B cell (primary cell): ENCODE measurements at regions not wholly inside any gene's neighbourhood (a gene's known extent, or its start where the extent isn't known, plus 50 kb on each side); places are given as distances from the start of the nearest gene placed in this dataset.

Experiments
- ATAC-seq: fragments of 200-7000 bp; cut with Tn5 transposase; one replicate; pipeline ENCODE4 v1.10.0; 2021; ENCODE audit warnings: low read depth, mild to moderate bottlenecking, moderate number of reproducible peaks, moderate library complexity
- CTCF ChIA-PET: fragments of 350-600 bp; sonication (Branson Sonifier 250); formaldehyde crosslinking; loops from one replicate; lab custom pipeline; 2021; ENCODE audit warnings: antibody characterized with exemption, inconsistent platforms; lab: Charles Lee
- POLR2A ChIA-PET: fragments of 350-600 bp; sonication (Branson Sonifier 250); formaldehyde crosslinking; loops from one replicate; lab custom pipeline; 2021; ENCODE audit warnings: antibody characterized with exemption; lab: Charles Lee
- DNase-seq: peaks from one replicate; pipeline ENCODE4 v3.0.0; 2013
- H2AFZ ChIP-seq: 2 replicates; pipeline ENCODE4 v1.6.1; 2012; ENCODE audit warnings: mild to moderate bottlenecking, low read depth, low read length; ENCODE audit not compliant: insufficient read depth, poor library complexity, severe bottlenecking
- H3K27ac ChIP-seq, 2 donors: 1 replicate in 1 of 2; 2 replicates in 1 of 2; pipeline ENCODE4 v1.5.1; 2012 to 2013; ENCODE audit warnings: low read length in 2 of 2, mild to moderate bottlenecking in 2 of 2, moderate library complexity in 1 of 2
- H3K27me3 ChIP-seq, 4 experiments: fragments of 200-600 bp in 1 of 4; sonication (generic) in 1 of 4; replicated peaks in 1 of 4; 1 replicate in 2 of 4; 2 replicates in 2 of 4; pipeline versions ENCODE4 v1.6.1 to v1.7.0; 2013 to 2016; ENCODE audit warnings: low read length in 3 of 4, mild to moderate bottlenecking in 2 of 4, mixed read lengths in 1 of 4, moderate library complexity in 1 of 4; ENCODE audit not compliant: insufficient read depth in 4 of 4, control insufficient read depth in 3 of 4; ENCODE audit errors: control extremely low read depth in 1 of 4
- H3K36me3 ChIP-seq, 2 experiments: replicated peaks in 1 of 2; 1 replicate in 1 of 2; 2 replicates in 1 of 2; pipeline versions ENCODE4 v1.6.1 to v1.7.1; 2013; ENCODE audit warnings: low read length in 1 of 2; ENCODE audit not compliant: insufficient read depth in 2 of 2, control insufficient read depth in 1 of 2; ENCODE audit errors: control extremely low read depth in 1 of 2, extremely low read depth in 1 of 2
- H3K4me1 ChIP-seq, 2 donors: fragments of 200-600 bp in 1 of 2; sonication (generic) in 1 of 2; 1 replicate in 1 of 2; 2 replicates in 1 of 2; pipeline versions ENCODE4 v1.5.1 to v1.6.1; 2013 to 2017; ENCODE audit warnings: low read length in 2 of 2; ENCODE audit not compliant: control insufficient read depth in 2 of 2, insufficient read depth in 2 of 2
- H3K4me2 ChIP-seq: replicated peaks from 2 replicates; pipeline ENCODE3; 2012; ENCODE audit warnings: mild to moderate bottlenecking, low read depth, low read length; ENCODE audit not compliant: poor library complexity, severe bottlenecking
- H3K4me3 ChIP-seq, 5 experiments: fragments of 200-600 bp in 1 of 5; sonication (generic) in 1 of 5; 1 replicate in 3 of 5; 2 replicates in 2 of 5; pipeline versions ENCODE4 v1.5.1 to v1.7.0; 2011 to 2016; ENCODE audit warnings: low read length in 4 of 5, mild to moderate bottlenecking in 4 of 5, low read depth in 2 of 5, control low read depth in 1 of 5, moderate library complexity in 1 of 5; ENCODE audit not compliant: insufficient read depth in 1 of 5; ENCODE audit errors: control extremely low read depth in 1 of 5, extremely low read depth in 1 of 5
- H3K79me2 ChIP-seq: fragments of 200-600 bp; sonication (generic); one replicate; pipeline ENCODE4 v1.6.0; 2016; ENCODE audit warnings: low read length; ENCODE audit not compliant: control insufficient read depth, insufficient read depth
- H3K9ac ChIP-seq: fragments of 200-600 bp; sonication (generic); 2 replicates; pipeline ENCODE4 v1.6.1; 2017; ENCODE audit warnings: mild to moderate bottlenecking, low read length, moderate library complexity
- H3K9me3 ChIP-seq, 3 donors: one replicate each; pipeline versions ENCODE4 v1.6.1 to v1.7.1; 2013; ENCODE audit warnings: low read length in 2 of 3; ENCODE audit not compliant: control insufficient read depth in 2 of 3, insufficient read depth in 1 of 3; ENCODE audit errors: control extremely low read depth in 1 of 3
- H4K20me1 ChIP-seq: 2 replicates; pipeline ENCODE4 v1.6.0; 2012; ENCODE audit warnings: mild to moderate bottlenecking, low read length; ENCODE audit not compliant: insufficient read depth, control insufficient read depth, poor library complexity, severe bottlenecking
- H3K27ac Mint-ChIP-seq: one replicate; pipeline ENCODE4 v1.8.0; 2021; ENCODE audit warnings: mixed read lengths
- H3K27me3 Mint-ChIP-seq: one replicate; pipeline ENCODE4 v1.8.0; 2021; ENCODE audit warnings: mixed read lengths
- H3K4me1 Mint-ChIP-seq: one replicate; pipeline ENCODE4 v1.8.0; 2021; ENCODE audit warnings: mixed read lengths
- H3K4me3 Mint-ChIP-seq: one replicate; pipeline ENCODE4 v1.8.0; 2021; ENCODE audit warnings: mixed read lengths
- H3K9me3 Mint-ChIP-seq: one replicate; pipeline ENCODE4 v1.8.0; 2022; ENCODE audit warnings: mixed read lengths; ENCODE audit not compliant: insufficient read depth
- CTCF ChIP-seq: fragments of 200-600 bp; IDR thresholded peaks from one replicate; pipeline ENCODE4 v1.8.0; 2022; ENCODE audit warnings: antibody characterized with exemption, mild to moderate bottlenecking
- EZH2 ChIP-seq: IDR thresholded peaks from 2 replicates; pipeline ENCODE4 v1.6.1; 2012; ENCODE audit warnings: borderline replicate concordance, low read depth, mild to moderate bottlenecking, moderate library complexity, low read length; ENCODE audit not compliant: insufficient read depth, poor library complexity, severe bottlenecking
- WGBS: methylation state at CpG from one replicate; pipeline ENCODE4 v1.1.5; 2013; ENCODE audit warnings: missing lambda C conversion rate; ENCODE audit not compliant: insufficient coverage; 5-methylcytosine and 5-hydroxymethylcytosine counted together
- intact Hi-C: fragments of 100-400 bp; cut with micrococcal nuclease; formaldehyde crosslinking; loops from one replicate; pipeline ENCODE4 v1.10.0; 2022

GRCh38 chr2:3965953-3966352 is 262.6 kb downstream of the DCDC2C start:
- POLR2A ChIA-PET = no interaction called here

GRCh38 chr2:3966470-3966869 is 263.1 kb downstream of the DCDC2C start:
- Mint-ChIP-seq H3K4me3 (no peak overlapping the region), H3K27me3 (no peaks in the 10 kb centered on the region), H3K4me1 (no peaks in the 10 kb centered on the region), H3K9me3 (no peaks in the 10 kb centered on the region), H3K27ac (no peak overlapping the region)
- intact Hi-C loops = no loop called here
- TF ChIP-seq EZH2 (no peak), CTCF (no peak)
- no peaks in the 10 kb centered on the region for H3K79me2 ChIP-seq
- H2AFZ ChIP-seq = no peak overlapping the region
- no peak overlapping the region for H3K4me3 ChIP-seq
- 71% methylated on average over 1 of the region's 5 CpGs for WGBS
- no peaks in the 10 kb centered on the region for H4K20me1 ChIP-seq
- DNase-seq (no peak), ATAC-seq (no peak)
- no peaks in the 10 kb centered on the region for H3K4me1 ChIP-seq
- H3K27ac ChIP-seq = no peak overlapping the region
- CTCF ChIA-PET = interaction anchor here (1.2 kb wide), 1 partner anchor 11 kb away, joined by 4 read pairs; no protein-coding TSS in a partner anchor
- no peaks in the 10 kb centered on the region for H3K36me3 ChIP-seq
- POLR2A ChIA-PET = no interaction called here
- H3K9ac ChIP-seq = no peak overlapping the region
- H3K27me3 ChIP-seq = no peaks in the 10 kb centered on the region
- H3K4me2 ChIP-seq = no peak overlapping the region
- H3K9me3 ChIP-seq = peaks cover 0 to 2% (median 0%) of the 10 kb centered on the region in 3 donors

More at GRCh38 chr2:3965953-3966352, 262.6 kb downstream of the DCDC2C start:
- no peak overlapping the region for H3K4me3 ChIP-seq
- H3K27ac ChIP-seq = no peak overlapping the region
- DNase-seq = no peak
- Mint-ChIP-seq H3K4me3 (no peak overlapping the region), H3K4me1 (no peaks in the 10 kb centered on the region), H3K9me3 (no peaks in the 10 kb centered on the region), H3K27ac (no peak overlapping the region), H3K27me3 (no peaks in the 10 kb centered on the region)
- no peaks in the 10 kb centered on the region for H3K79me2 ChIP-seq
- peaks cover 0 to 2% (median 0%) of the 10 kb centered on the region in 3 donors for H3K9me3 ChIP-seq
- no peak overlapping the region for H3K4me2 ChIP-seq
- H3K4me1 ChIP-seq = no peaks in the 10 kb centered on the region
- no peaks in the 10 kb centered on the region for H3K27me3 ChIP-seq
- H3K9ac ChIP-seq = no peak overlapping the region
- no peaks in the 10 kb centered on the region for H3K36me3 ChIP-seq
- 84% methylated on average over 4 of the region's 5 CpGs for WGBS
- intact Hi-C loops = no loop called here
- H2AFZ ChIP-seq = no peak overlapping the region
- CTCF ChIA-PET = interaction anchor here (0.7 to 1.2 kb wide), 2 partner anchors 10 to 12 kb away, joined by 3 to 4 read pairs; no protein-coding TSS in a partner anchor
- no peak for ATAC-seq
- no peak for TF ChIP-seq EZH2
- TF ChIP-seq CTCF = no peak
- no peaks in the 10 kb centered on the region for H4K20me1 ChIP-seq
